ENCODE measurements at regions not wholly inside any gene's neighbourhood (a gene's known extent, or its start where the extent isn't known, plus 50 kb on each side); places are given as distances from the start of the nearest gene placed in this dataset.

- no peak overlapping the region for H3K27ac ChIP-seq
- TF ChIP-seq, protein P1, sequence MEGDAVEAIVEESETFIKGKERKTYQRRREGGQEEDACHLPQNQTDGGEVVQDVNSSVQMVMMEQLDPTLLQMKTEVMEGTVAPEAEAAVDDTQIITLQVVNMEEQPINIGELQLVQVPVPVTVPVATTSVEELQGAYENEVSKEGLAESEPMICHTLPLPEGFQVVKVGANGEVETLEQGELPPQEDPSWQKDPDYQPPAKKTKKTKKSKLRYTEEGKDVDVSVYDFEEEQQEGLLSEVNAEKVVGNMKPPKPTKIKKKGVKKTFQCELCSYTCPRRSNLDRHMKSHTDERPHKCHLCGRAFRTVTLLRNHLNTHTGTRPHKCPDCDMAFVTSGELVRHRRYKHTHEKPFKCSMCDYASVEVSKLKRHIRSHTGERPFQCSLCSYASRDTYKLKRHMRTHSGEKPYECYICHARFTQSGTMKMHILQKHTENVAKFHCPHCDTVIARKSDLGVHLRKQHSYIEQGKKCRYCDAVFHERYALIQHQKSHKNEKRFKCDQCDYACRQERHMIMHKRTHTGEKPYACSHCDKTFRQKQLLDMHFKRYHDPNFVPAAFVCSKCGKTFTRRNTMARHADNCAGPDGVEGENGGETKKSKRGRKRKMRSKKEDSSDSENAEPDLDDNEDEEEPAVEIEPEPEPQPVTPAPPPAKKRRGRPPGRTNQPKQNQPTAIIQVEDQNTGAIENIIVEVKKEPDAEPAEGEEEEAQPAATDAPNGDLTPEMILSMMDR (IDR thresholded peaks at IDR 0.05; ENCODE audit: low read depth, low read length), result no peak
- no peaks in the 10 kb centered on the region for H3K27me3 ChIP-seq (ENCODE audit: insufficient read depth, low read depth, severe bottlenecking)
- H3K9me3 ChIP-seq (ENCODE audit: severe bottlenecking), result no peaks in the 10 kb centered on the region
- no peaks in the 10 kb centered on the region for H3K36me3 ChIP-seq
- DNase-seq, result no peak
- no peak overlapping the region for H3K4me3 ChIP-seq (ENCODE audit: low read depth, low read length)
Measured at GRCh38 chr7:13457790-13458189, 531.7 kb downstream of the ETV1 start.

GRCh38 chr7:13466874-13467547, 522.5 kb downstream of the ETV1 start:
- no peaks in the 10 kb centered on the region for H3K9me3 ChIP-seq (ENCODE audit: severe bottlenecking)
- H3K4me3 ChIP-seq (ENCODE audit: low read depth, low read length), result no peak overlapping the region
- H3K27ac ChIP-seq, result no peak overlapping the region
- no peaks in the 10 kb centered on the region for H3K27me3 ChIP-seq (ENCODE audit: insufficient read depth, low read depth, severe bottlenecking)
- TF ChIP-seq, protein P1 (IDR thresholded peaks at IDR 0.05; ENCODE audit: low read depth, low read length), result no peak
- no peak for DNase-seq
- no peaks in the 10 kb centered on the region for H3K36me3 ChIP-seq

DNA sequence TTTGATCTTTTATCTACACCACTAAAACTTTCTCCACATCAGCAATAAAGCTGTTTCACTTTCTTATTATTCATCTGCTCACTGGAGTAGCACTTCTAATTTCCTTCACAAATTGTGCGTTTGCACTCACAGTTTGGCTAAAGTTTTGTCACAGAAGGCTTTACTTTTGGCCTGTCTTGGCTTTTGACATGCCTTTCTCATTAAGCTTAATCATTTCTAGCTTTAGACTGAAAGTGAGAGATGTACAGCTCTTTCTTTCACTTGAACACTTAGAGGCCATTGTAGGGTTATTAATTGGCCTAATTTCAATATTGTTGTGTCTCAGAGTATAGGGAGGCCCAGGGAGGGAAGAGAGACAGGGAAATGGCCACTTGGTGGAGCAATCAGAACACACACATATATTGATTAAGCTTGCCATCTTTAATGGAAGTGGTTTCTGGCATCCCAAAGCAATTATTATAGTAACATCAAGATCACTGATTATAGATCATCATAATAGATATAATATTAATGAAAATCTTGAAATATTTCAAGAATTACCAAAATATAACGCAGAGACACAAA, 512.5 kb downstream of the ETV1 start:
- TF ChIP-seq, protein P1 (IDR thresholded peaks at IDR 0.05; ENCODE audit: low read depth, low read length), result 0 out of 2 replicates have a peak, but pooled peaks have one; percentile 1
- Histone ChIP-seq H3K4me3 (ENCODE audit: low read depth, low read length) (no peak overlapping the region), H3K36me3 (no peaks in the 10 kb centered on the region), H3K9me3 (ENCODE audit: severe bottlenecking) (no peaks in the 10 kb centered on the region), H3K27me3 (ENCODE audit: insufficient read depth, low read depth, severe bottlenecking) (no peaks in the 10 kb centered on the region), H3K27ac (no peak overlapping the region)
- DNase-seq, result no peak

DNA sequence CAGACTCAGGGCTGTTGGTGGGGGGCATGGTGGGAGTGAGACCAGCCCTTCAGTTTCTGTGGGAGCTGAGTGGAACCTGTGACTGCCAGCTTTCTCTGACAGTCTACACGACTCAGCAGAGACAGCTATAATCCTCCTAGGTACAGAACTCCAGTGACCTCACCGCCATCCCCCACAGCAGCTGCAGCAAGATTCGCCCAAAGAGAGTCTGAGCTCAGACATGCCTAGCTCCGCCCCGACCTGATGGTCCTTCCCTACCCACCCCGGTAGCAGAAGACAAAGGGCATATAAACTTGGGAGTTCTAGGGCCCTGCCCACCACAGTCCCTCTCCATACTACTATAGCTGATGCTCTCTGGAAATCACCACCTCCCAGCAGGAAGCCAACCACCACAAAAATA, 500.1 kb downstream of the ETV1 start:
- Histone ChIP-seq H3K4me3 (ENCODE audit: low read depth, low read length) (no peak overlapping the region), H3K27me3 (ENCODE audit: insufficient read depth, low read depth, severe bottlenecking) (no peaks in the 10 kb centered on the region), H3K27ac (no peak overlapping the region; the same call in 1 of the 2 replicates), H3K36me3 (no peaks in the 10 kb centered on the region), H3K9me3 (ENCODE audit: severe bottlenecking) (no peaks in the 10 kb centered on the region)
- DNase-seq, result peak; percentile 57
- TF ChIP-seq, protein P1 (IDR thresholded peaks at IDR 0.05; ENCODE audit: low read depth, low read length), result no peak

DNA sequence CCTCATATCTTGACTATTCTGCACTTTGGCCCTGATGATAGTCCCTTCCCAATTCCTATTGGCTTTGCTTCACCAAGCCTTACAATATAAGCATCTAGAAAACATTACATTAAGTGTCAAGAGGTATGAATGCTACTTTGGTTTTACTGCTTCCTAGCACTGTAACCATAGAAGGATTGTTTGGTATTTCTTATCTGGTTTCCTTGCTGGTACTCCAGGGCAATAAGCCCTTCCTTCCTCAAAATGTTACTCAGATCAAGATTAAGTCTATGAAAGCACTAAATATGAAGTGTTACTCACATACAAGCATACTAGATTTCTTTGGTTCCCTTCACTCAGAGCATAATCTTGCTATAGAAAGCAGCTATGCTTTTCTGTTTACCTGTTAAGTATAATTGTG, 492.5 kb downstream of the ETV1 start:
- Histone ChIP-seq H3K27ac (no peak overlapping the region), H3K36me3 (no peaks in the 10 kb centered on the region), H3K4me3 (ENCODE audit: low read depth, low read length) (no peak overlapping the region), H3K27me3 (ENCODE audit: insufficient read depth, low read depth, severe bottlenecking) (no peaks in the 10 kb centered on the region), H3K9me3 (ENCODE audit: severe bottlenecking) (no peaks in the 10 kb centered on the region)
- no peak for DNase-seq
- TF ChIP-seq, protein P1 (IDR thresholded peaks at IDR 0.05; ENCODE audit: low read depth, low read length), result no peak

Data from WERI-Rb-1 (cell line).